H9 (cell line): ENCODE measurements at regions not wholly inside any gene's neighbourhood (a gene's known extent, or its start where the extent isn't known, plus 50 kb on each side); places are given as distances from the start of the nearest gene placed in this dataset.

Source experiments
- DNase-seq: peaks from one replicate; pipeline ENCODE4 v3.0.0-alpha.2; 2017
- H2AFZ ChIP-seq: one replicate; pipeline ENCODE4 v1.6.1; 2013; ENCODE audit warnings: mild to moderate bottlenecking, low read length, control low read depth, moderate library complexity
- H2AK5ac ChIP-seq: 2 replicates; pipeline ENCODE4 v1.6.1; 2013; ENCODE audit warnings: low read length, control low read depth, mixed read lengths; ENCODE audit not compliant: insufficient read length
- H2BK120ac ChIP-seq: one replicate; pipeline ENCODE4 v1.6.1; 2013; ENCODE audit warnings: low read depth, mild to moderate bottlenecking, low read length, control low read depth, inconsistent platforms; ENCODE audit not compliant: poor library complexity, severe bottlenecking
- H2BK12ac ChIP-seq: 2 replicates; pipeline ENCODE4 v1.6.1; 2013; ENCODE audit warnings: low read length, control low read depth, mixed read lengths, low read depth; ENCODE audit not compliant: insufficient read length
- H2BK15ac ChIP-seq: 2 replicates; pipeline ENCODE4 v1.6.1; 2013; ENCODE audit warnings: low read depth, low read length, control low read depth
- H2BK20ac ChIP-seq: one replicate; pipeline ENCODE4 v1.6.1; 2013; ENCODE audit warnings: low read depth, mild to moderate bottlenecking, low read length, control low read depth, inconsistent platforms; ENCODE audit not compliant: poor library complexity, severe bottlenecking
- H2BK5ac ChIP-seq: 2 replicates; pipeline ENCODE4 v1.6.1; 2013; ENCODE audit warnings: low read length, control low read depth, mixed read lengths; ENCODE audit not compliant: insufficient read length
- H3K14ac ChIP-seq: 2 replicates; pipeline ENCODE4 v1.6.1; 2013; ENCODE audit warnings: low read length, control low read depth; ENCODE audit not compliant: insufficient read depth
- H3K18ac ChIP-seq: 2 replicates; pipeline ENCODE4 v1.6.1; 2013; ENCODE audit warnings: low read depth, mild to moderate bottlenecking, mixed read lengths, low read length, control low read depth; ENCODE audit not compliant: insufficient read length
- H3K23ac ChIP-seq: 2 replicates; pipeline ENCODE4 v1.6.1; 2013; ENCODE audit warnings: low read length, control low read depth, mixed read lengths, low read depth; ENCODE audit not compliant: insufficient read length
- H3K23me2 ChIP-seq: 2 replicates; pipeline ENCODE4 v1.6.1; 2013; ENCODE audit warnings: low read depth, mild to moderate bottlenecking, mixed read lengths, low read length, control low read depth; ENCODE audit not compliant: insufficient read length, poor library complexity, severe bottlenecking
- H3K27ac ChIP-seq: 2 replicates; pipeline ENCODE4 v1.5.1; 2013; ENCODE audit warnings: low read length, control low read depth, mixed read lengths, low read depth; ENCODE audit not compliant: insufficient read length
- H3K27me3 ChIP-seq: 2 replicates; pipeline ENCODE4 v1.6.1; 2013; ENCODE audit warnings: low read length, control low read depth, inconsistent platforms; ENCODE audit not compliant: insufficient read depth
- H3K4ac ChIP-seq: 2 replicates; pipeline ENCODE4 v1.6.1; 2013; ENCODE audit warnings: low read depth, mild to moderate bottlenecking, control low read depth, inconsistent platforms, low read length, moderate library complexity
- H3K4me1 ChIP-seq: 2 replicates; pipeline ENCODE4 v1.6.1; 2013; ENCODE audit warnings: low read length, control low read depth, inconsistent platforms; ENCODE audit not compliant: insufficient read depth
- H3K4me2 ChIP-seq: 2 replicates; pipeline ENCODE4 v1.6.1; 2013; ENCODE audit warnings: low read length, control low read depth, mixed read lengths; ENCODE audit not compliant: insufficient read length, insufficient read depth
- H3K56ac ChIP-seq: 2 replicates; pipeline ENCODE4 v1.6.1; 2013; ENCODE audit warnings: low read depth, mild to moderate bottlenecking, mixed read lengths, low read length, control low read depth; ENCODE audit not compliant: insufficient read length
- H3K79me1 ChIP-seq: 2 replicates; pipeline ENCODE4 v1.6.1; 2013; ENCODE audit warnings: low read depth, mild to moderate bottlenecking, moderate library complexity, low read length, control low read depth, inconsistent platforms; ENCODE audit not compliant: insufficient read depth, poor library complexity, severe bottlenecking
- H3K79me2 ChIP-seq: 2 replicates; pipeline ENCODE4 v1.6.1; 2013; ENCODE audit warnings: low read length, control low read depth, inconsistent platforms; ENCODE audit not compliant: insufficient read depth
- H3K9ac ChIP-seq: 2 replicates; pipeline ENCODE4 v1.6.1; 2013; ENCODE audit warnings: low read length, control low read depth, mixed read lengths; ENCODE audit not compliant: insufficient read length; ENCODE audit errors: extremely low read depth
- H3K9me3 ChIP-seq: one replicate; pipeline ENCODE4 v1.6.1; 2013; ENCODE audit warnings: low read depth, low read length, inconsistent platforms; ENCODE audit not compliant: control insufficient read depth
- H3T11ph ChIP-seq: one replicate; pipeline ENCODE4 v1.6.1; 2013; ENCODE audit warnings: mild to moderate bottlenecking, low read length, control low read depth, inconsistent platforms
- H4K20me1 ChIP-seq: one replicate; pipeline ENCODE4 v1.6.1; 2013; ENCODE audit not compliant: control insufficient read depth, insufficient read length, insufficient read depth
- H4K5ac ChIP-seq: 2 replicates; pipeline ENCODE4 v1.6.1; 2013; ENCODE audit warnings: low read depth, mild to moderate bottlenecking, mixed read lengths, low read length, control low read depth; ENCODE audit not compliant: insufficient read length
- H4K8ac ChIP-seq: replicated peaks from 2 replicates; pipeline ENCODE4 v1.6.1; 2013; ENCODE audit warnings: low read length, control low read depth, mixed read lengths, low read depth; ENCODE audit not compliant: insufficient read length
- H4K91ac ChIP-seq: 2 replicates; pipeline ENCODE4 v1.6.1; 2013; ENCODE audit warnings: low read depth, mild to moderate bottlenecking, moderate library complexity, mixed read lengths, low read length, control low read depth; ENCODE audit not compliant: insufficient read length
- H3K27ac Mint-ChIP-seq, 3 experiments: 2 replicates in 2 of 3; 3 replicates in 1 of 3; pipeline ENCODE4 v1.8.0; 2020 to 2021; ENCODE audit warnings: mixed read lengths in 3 of 3, mild to moderate bottlenecking in 1 of 3, moderate library complexity in 1 of 3
- H3K27me3 Mint-ChIP-seq: 2 replicates; pipeline ENCODE4 v1.8.0; 2021; ENCODE audit warnings: low read depth, mild to moderate bottlenecking, moderate library complexity, mixed read lengths
- H3K36me3 Mint-ChIP-seq, 3 experiments: 2 replicates in 2 of 3; 3 replicates in 1 of 3; pipeline ENCODE4 v1.8.0; 2020 to 2021; ENCODE audit warnings: low read depth in 3 of 3, mixed read lengths in 3 of 3; ENCODE audit not compliant: insufficient read depth in 1 of 3
- H3K4me1 Mint-ChIP-seq, 2 experiments: 2 replicates each; pipeline ENCODE4 v1.8.0; 2020; ENCODE audit warnings: mixed read lengths in 2 of 2
- H3K4me3 Mint-ChIP-seq, 2 experiments: 2 replicates in 1 of 2; 3 replicates in 1 of 2; pipeline ENCODE4 v1.8.0; 2020 to 2021; ENCODE audit warnings: mild to moderate bottlenecking in 2 of 2, mixed read lengths in 2 of 2, moderate library complexity in 1 of 2
- H3K9me3 Mint-ChIP-seq, 2 experiments: 2 replicates in 1 of 2; 3 replicates in 1 of 2; pipeline ENCODE4 v1.8.0; 2020; ENCODE audit warnings: mild to moderate bottlenecking in 2 of 2, mixed read lengths in 2 of 2, moderate library complexity in 1 of 2
- CTCF ChIP-seq: fragments of 200-600 bp; sonication (generic); conservative IDR thresholded peaks from 3 replicates; pipeline ENCODE4 v1.8.0; 2021; ENCODE audit warnings: antibody characterized with exemption, mild to moderate bottlenecking
- WGBS: extraction: QIAGEN DNeasy Blood & Tissue Kit; methylation state at CpG from one replicate; pipeline ENCODE4 v1.1.7; 2013; ENCODE audit warnings: missing lambda C conversion rate, low lambda C conversion rate, mixed read lengths; ENCODE audit not compliant: insufficient read length; ENCODE audit errors: extremely low coverage; 5-methylcytosine and 5-hydroxymethylcytosine counted together

GRCh38 chr6:147126618-147127022 lies 77.6 kb upstream of the STXBP5 start:
- Histone ChIP-seq H3K79me2 (no peaks in the 10 kb centered on the region), H3K4me1 (no peaks in the 10 kb centered on the region), H3K27ac (no peak overlapping the region), H2AK5ac (no peak overlapping the region), H3K4me2 (no peak overlapping the region), H4K91ac (no peak overlapping the region), H3K27me3 (no peaks in the 10 kb centered on the region), H2BK15ac (no peak overlapping the region), H3K56ac (no peak overlapping the region), H3T11ph (no peak overlapping the region), H2BK20ac (no peak overlapping the region), H3K14ac (no peak overlapping the region; the same call in 1 of the 2 replicates), H3K23ac (no peak overlapping the region), H2BK5ac (no peak overlapping the region), H3K9ac (no peak overlapping the region), H4K8ac (no peak overlapping the region), H3K23me2 (no peaks in the 10 kb centered on the region), H2BK12ac (no peak overlapping the region), H2BK120ac (no peak overlapping the region), H3K4ac (no peak overlapping the region), H2AFZ (no peak overlapping the region), H3K9me3 (no peaks in the 10 kb centered on the region), H4K20me1 (no peaks in the 10 kb centered on the region), H4K5ac (no peak overlapping the region), H3K79me1 (no peaks in the 10 kb centered on the region), H3K18ac (no peak overlapping the region)
- no CpG with 5 or more reads among the region's 6 CpGs for WGBS
- Mint-ChIP-seq H3K27me3 (no peaks in the 10 kb centered on the region), H3K9me3 (no peaks in the 10 kb centered on the region), H3K4me1 (peaks cover 6 to 9% of the 10 kb centered on the region in 2 experiments), H3K36me3 (no peaks in the 10 kb centered on the region), H3K4me3 (no peak overlapping the region), H3K27ac (peak overlapping the region; percentile 32 to 81 (median 73); a peak in 3 of 7 replicates)
- DNase-seq = no peak
- no peak for TF ChIP-seq CTCF
